Stimulated activated CD8-positive, alpha-beta memory T cell treated with anti-CD3 and anti-CD28 coated beads, Interleukin-7, amount 100 ng/mL, for 1 hour (primary cell): ENCODE measurements at regions not wholly inside any gene's neighbourhood (a gene's known extent, or its start where the extent isn't known, plus 50 kb on each side); places are given as distances from the start of the nearest gene placed in this dataset.

Experiments used
- DNase-seq, 2 donors: peaks; one replicate each; pipeline ENCODE4 v3.0.0-alpha.2; 2020; ENCODE audit warnings: low read depth in 2 of 2

- DNase-seq = no peak
Observed at GRCh38 chr2:8392098-8392866, 289.6 kb upstream of the ID2 start.

DNA sequence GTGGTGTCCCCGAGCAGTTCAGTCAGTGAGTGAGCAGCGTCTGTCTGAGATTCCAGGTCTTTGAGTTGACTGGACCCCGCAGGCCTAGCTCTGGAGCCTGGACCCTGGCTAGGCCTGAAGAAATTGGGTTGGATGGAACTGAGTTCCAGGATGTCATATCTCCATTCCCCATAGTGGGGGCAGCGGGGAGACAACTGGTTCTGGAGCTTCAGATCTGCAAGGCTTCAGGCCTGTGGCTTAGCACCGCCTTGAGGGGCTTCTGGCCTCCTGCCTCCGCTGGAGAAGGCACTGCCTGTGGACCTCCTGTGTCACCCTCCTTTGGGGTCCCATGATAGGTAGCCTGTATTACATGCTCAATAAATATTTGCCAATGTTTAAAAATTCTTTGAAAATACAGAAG, 288.4 kb upstream of the ID2 start:
- DNase-seq = no peak

GRCh38 chr2:8394131-8394530, 287.7 kb upstream of the ID2 start:
- DNase-seq = no peak

DNA sequence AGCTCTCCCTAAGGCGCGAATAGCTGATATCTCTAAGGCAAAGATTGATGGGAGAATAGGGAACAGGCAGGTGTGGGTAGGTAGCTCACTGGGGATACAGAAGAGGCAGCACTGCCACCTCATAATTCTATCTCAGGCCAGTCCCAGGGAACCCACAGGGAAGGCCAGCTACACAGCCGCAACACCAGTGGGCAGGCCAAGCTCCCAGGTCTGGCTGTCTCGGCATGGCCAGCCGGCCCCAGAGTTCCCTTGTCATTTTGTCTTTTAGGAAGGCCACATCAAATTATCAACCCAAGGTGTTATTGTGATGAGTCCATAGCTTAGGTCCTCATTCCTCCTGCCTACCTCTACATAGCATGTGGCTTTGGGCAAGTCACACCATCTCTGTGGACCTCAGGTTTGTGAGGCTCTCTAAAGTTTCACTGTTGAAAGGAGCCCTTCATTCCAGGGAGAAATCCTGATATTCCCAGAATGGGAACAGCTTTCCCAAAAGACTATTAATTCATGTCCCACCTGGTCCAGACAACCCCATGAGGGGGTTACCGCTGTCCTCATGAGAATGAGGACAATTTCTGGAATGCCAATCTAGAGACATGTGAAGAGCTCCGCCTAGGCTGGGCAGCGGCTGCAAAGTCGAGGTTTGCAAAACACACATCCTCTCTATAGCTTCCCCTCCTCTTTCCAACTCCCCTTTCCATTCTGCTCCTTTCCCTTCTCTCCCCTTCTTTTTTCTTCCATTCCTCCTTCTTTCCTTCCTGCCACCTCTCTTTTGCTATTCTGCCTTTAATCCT, 287.1 kb upstream of the ID2 start:
- DNase-seq = no peak

DNA sequence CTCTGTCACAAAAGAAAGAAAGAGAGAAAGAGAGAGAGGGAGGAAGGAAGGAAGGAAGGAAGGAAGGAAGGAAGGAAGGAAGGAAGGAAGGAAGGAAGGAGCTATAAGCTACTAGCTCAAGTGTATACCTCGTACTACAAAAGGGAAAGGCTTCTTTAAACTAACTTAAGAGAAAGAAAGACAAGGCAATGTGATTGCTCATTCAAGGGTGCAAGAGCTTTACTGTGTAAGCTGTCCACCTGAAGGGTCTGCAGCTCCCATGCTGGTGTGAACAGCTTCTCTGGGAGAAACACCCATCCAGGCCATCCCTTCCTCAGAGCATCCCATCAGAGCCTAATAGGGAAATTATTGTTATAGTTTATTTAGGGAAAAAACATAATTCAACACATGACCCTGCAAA, 286.1 kb upstream of the ID2 start:
- no peak for DNase-seq

GRCh38 chr2:8398040-8398668, 283.7 kb upstream of the ID2 start:
- no peak for DNase-seq

DNA sequence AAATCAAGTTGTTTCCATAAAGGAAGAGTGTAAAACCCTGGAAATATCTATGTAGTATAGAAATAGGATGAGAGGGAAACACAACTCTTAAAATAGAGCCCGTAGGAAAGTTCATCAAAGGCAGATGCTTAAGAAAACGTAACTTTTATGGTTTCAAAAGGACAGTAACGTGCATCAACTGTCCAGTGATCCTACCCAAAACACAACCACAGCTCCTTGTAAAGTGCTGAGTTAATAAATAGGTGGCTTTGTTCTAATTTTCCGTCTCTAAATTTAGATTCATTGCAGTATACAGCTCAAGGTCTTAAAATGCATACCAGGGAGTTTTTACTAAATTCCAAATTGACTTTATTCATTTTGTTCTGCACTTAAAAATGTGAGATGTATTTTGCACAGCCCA, 282.1 kb upstream of the ID2 start:
- no peak for DNase-seq

GRCh38 chr2:8400196-8400595, 281.7 kb upstream of the ID2 start:
- DNase-seq = no peak

- DNase-seq = no peak
Observed at GRCh38 chr2:8402222-8402621, 279.6 kb upstream of the ID2 start.

GRCh38 chr2:8403876-8404275, 278.0 kb upstream of the ID2 start:
- DNase-seq = no peak

GRCh38 chr2:8405334-8405733, 276.5 kb upstream of the ID2 start:
- no peak for DNase-seq

DNA sequence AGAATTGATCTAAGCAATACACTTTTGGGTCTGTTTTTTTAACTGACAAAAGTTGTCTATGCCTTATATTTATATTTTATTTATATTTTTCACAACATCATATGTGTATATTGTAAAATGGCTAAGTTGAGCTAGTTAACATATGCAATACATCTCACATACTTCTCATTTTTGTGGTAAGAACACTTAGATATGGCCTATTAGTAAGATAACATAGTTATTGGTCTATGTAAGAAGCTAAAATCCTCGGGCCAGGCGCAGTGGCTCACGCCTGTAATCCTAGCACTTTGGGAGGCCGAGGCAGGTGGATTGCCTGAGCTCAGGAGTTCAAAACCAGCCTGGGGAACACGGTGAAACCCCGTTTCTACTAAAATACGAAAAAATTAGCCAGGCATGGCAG, 275.6 kb upstream of the ID2 start:
- no peak for DNase-seq

GRCh38 chr2:8407332-8407731, 274.5 kb upstream of the ID2 start:
- no peak for DNase-seq

GRCh38 chr2:8408560-8409460, 273.0 kb upstream of the ID2 start:
- no peak for DNase-seq

DNA sequence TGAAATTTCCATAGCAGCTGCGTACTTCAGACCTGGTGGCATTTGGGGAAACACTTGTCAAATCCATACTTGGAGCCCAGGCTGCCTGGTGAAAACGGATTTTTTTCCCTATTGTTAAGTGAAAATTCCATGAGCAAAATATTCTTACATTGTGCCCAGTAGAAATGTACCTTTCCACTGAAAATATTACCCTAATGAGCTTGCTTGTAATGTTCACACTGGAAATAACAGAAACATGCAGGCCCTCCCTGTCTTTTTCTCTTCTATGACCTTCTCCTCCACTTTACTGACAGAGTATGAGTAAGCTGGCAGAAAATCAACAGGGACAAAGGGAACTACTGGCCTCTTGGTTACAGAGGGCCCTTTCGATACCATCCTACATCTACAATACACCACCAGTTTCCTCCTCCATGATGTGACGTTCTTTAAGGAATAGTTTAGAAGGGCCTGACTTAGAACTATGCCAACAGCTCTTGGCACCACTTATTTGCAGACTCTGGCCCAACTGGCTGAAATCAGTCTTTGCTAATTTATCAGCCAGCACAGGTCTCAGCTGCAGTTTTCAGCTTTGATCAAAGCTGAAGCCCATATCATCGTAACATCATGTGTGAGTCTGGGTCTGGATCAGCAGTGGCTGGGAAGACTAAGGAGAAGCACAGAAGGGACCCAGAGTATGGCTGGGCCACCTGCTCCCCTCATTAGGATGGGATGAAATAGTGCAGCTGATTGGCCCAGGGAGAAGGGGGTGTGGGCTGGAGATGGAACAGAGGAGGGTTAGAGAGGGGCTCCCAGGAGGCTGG, 272.2 kb upstream of the ID2 start:
- DNase-seq = no peak

DNA sequence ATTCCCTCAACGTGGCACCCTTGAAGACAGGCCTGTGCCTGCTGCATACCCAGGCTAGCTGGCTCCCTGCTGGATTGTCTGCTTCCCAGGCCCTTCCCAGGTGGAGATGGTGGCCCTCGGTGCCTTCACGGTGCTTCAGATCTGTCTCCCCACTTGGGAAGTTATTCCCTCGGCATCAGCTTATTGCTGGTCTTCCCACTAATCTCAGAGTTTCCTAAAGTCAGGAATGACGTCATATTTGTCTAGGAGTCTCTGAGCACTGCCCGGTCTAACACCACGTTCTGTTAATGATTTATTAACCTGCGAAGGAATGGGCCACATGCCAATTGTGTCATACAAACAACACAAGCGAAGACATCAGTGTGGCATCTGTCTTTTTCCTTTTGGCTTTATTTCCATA, 269.8 kb upstream of the ID2 start:
- no peak for DNase-seq

- no peak for DNase-seq
Observed at GRCh38 chr2:8412586-8412985, 269.3 kb upstream of the ID2 start.

GRCh38 chr2:8413589-8414135, 268.2 kb upstream of the ID2 start:
- DNase-seq = no peak

DNA sequence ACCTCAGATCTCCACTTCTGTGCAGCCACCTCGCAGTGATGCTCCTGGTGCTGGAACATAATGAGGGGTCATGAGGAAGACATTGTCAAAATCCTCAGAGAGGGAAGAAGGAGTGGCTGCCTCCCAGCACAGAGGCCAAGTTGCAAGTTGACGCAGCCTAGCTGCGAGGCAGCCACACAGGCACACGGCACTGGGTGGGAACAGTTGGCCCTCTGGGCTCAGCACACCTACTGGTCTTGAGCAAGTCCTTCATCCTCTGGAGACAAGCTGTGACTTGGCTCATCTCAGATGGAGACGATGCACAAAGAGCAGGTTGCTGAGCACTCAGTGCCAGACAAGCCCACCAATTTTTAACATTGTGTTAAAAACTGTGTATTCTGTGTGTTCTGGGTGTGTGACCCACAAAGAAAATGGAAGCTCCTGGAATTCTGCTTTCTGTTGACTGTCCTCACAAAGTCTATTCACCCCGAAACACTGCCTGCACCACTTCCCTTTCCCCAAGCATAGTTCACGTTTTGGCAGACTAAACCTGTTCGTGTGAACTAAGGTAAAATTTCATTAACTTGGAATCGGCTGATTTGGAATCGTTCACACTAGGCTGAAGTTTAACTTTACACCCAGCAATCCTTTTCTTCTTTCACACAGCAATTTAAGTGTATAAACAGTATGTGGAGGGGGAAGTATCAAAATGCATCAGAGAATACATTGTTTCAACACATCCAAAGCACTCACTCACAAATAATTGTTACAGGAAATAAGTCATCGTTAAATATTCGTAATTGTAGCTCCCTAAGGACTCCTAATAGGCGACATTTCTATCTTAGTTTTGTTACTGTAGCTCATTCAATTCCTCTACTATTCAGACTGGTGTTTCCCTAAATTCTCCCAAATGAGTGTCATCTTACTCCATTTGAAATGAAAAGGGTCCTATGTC, 266.6 kb upstream of the ID2 start:
- no peak for DNase-seq
